CD4-positive, CD25-positive, alpha-beta regulatory T cell (primary cell): ENCODE measurements at regions not wholly inside any gene's neighbourhood (a gene's known extent, or its start where the extent isn't known, plus 50 kb on each side); places are given as distances from the start of the nearest gene placed in this dataset.

Experiments
- ATAC-seq, 2 donors: fragments of 150-1000 bp; cut with Tn5 transposase; one replicate each; pipeline ENCODE4 v1.10.0; 2021; ENCODE audit warnings: low read depth in 2 of 2, moderate number of reproducible peaks in 2 of 2, moderate library complexity in 1 of 2
- DNase-seq, 3 donors: peaks; one replicate each; pipeline versions ENCODE4 v3.0.0 to v3.0.0-alpha.2; 2012 to 2022; ENCODE audit warnings: mixed read lengths in 1 of 3
- H3K27ac ChIP-seq: one replicate; pipeline ENCODE4 v1.7.0; 2013; ENCODE audit warnings: mild to moderate bottlenecking, low read length; ENCODE audit not compliant: insufficient read depth, poor library complexity, severe bottlenecking
- H3K27me3 ChIP-seq: one replicate; pipeline ENCODE4 v1.7.0; 2013; ENCODE audit warnings: low read length; ENCODE audit not compliant: control insufficient read depth, insufficient read depth
- H3K36me3 ChIP-seq: one replicate; pipeline ENCODE4 v1.7.0; 2013; ENCODE audit warnings: mild to moderate bottlenecking, low read length, moderate library complexity; ENCODE audit not compliant: control insufficient read depth, insufficient read depth
- H3K4me1 ChIP-seq: 2 replicates; pipeline ENCODE4 v1.7.0; 2013; ENCODE audit warnings: mild to moderate bottlenecking, low read length; ENCODE audit not compliant: insufficient read depth, control insufficient read depth, poor library complexity, severe bottlenecking
- H3K4me3 ChIP-seq: one replicate; pipeline ENCODE4 v1.7.0; 2013; ENCODE audit warnings: low read depth, mild to moderate bottlenecking, low read length, moderate library complexity
- H3K9me3 ChIP-seq, 2 experiments: 1 replicate in 1 of 2; 2 replicates in 1 of 2; pipeline ENCODE4 v1.7.0; 2013; ENCODE audit warnings: low read length in 2 of 2, mild to moderate bottlenecking in 1 of 2, moderate library complexity in 1 of 2; ENCODE audit not compliant: control insufficient read depth in 2 of 2
- H3K27ac Mint-ChIP-seq, 3 donors: one replicate each; pipeline ENCODE4 v1.8.0; 2020 to 2022; ENCODE audit warnings: mild to moderate bottlenecking in 3 of 3, mixed read lengths in 3 of 3, moderate library complexity in 2 of 3
- H3K27me3 Mint-ChIP-seq: one replicate; pipeline ENCODE4 v1.8.0; 2022; ENCODE audit warnings: mild to moderate bottlenecking, mixed read lengths
- H3K36me3 Mint-ChIP-seq: one replicate; pipeline ENCODE4 v1.8.0; 2020; ENCODE audit warnings: mixed read lengths
- H3K4me1 Mint-ChIP-seq, 4 donors: one replicate each; pipeline ENCODE4 v1.8.0; 2020 to 2022; ENCODE audit warnings: mixed read lengths in 4 of 4, mild to moderate bottlenecking in 1 of 4
- H3K4me3 Mint-ChIP-seq, 4 donors: one replicate each; pipeline ENCODE4 v1.8.0; 2020 to 2022; ENCODE audit warnings: mild to moderate bottlenecking in 4 of 4, mixed read lengths in 4 of 4, moderate library complexity in 3 of 4
- H3K9me3 Mint-ChIP-seq, 7 donors: one replicate each; pipeline ENCODE4 v1.8.0; 2020 to 2022; ENCODE audit warnings: mixed read lengths in 7 of 7, mild to moderate bottlenecking in 3 of 7, moderate library complexity in 2 of 7

DNA sequence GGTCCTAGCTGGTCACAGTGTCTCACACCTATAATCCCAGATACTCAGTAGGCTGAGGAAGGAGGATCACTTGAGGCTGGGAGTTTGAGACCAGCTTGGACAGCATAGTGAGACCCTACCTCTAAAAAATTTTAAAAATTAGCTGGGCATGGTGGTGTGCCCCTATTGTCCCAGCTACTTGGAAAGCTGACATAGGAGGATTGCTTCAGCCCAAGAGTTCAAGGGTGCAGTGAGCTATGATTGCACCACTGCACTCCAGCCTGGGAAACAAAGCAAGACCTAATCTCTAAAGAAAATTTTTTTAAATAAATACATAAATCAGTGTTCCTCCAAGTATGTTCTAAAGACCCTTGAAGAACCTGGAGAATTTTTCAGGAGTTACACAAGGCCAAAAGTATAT, 50.6 kb upstream of the GNAO1 start:
- no peak for DNase-seq
- Mint-ChIP-seq H3K27ac (no peak overlapping the region), H3K9me3 (peaks cover 0 to 7% (median 0%) of the 10 kb centered on the region in 7 donors), H3K27me3 (peaks cover 10% of the 10 kb centered on the region), H3K4me3 (no peak overlapping the region), H3K36me3 (no peaks in the 10 kb centered on the region), H3K4me1 (no peaks in the 10 kb centered on the region)
- no peaks in the 10 kb centered on the region for H3K4me1 ChIP-seq
- no peak overlapping the region for H3K27ac ChIP-seq
- no peaks in the 10 kb centered on the region for H3K9me3 ChIP-seq
- no peak overlapping the region for H3K4me3 ChIP-seq
- H3K36me3 ChIP-seq = no peaks in the 10 kb centered on the region
- peaks cover 6% of the 10 kb centered on the region for H3K27me3 ChIP-seq
- ATAC-seq = no peak

DNA sequence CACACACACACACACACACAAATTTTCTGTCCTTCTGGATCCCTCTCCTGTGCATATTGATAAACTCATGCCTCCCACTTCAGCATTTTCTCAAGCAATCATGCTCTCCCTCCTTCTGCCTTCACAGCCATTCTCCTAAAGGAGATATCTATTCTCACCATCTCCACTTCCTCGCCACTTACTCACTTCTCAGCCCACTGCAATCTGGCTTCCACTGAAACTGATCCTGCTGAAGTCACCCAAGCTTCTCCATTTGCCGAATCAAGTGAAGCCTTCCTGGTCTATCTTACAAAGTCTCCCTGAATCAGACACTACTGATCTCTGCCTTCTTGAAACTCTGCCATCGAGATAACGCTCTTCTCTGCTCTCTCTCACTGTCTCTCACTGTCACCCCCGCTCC, 54.0 kb upstream of the GNAO1 start:
- Histone ChIP-seq H3K9me3 (no peaks in the 10 kb centered on the region), H3K4me1 (no peaks in the 10 kb centered on the region), H3K27ac (no peak overlapping the region), H3K4me3 (no peak overlapping the region), H3K36me3 (no peaks in the 10 kb centered on the region), H3K27me3 (peaks cover 2% of the 10 kb centered on the region)
- no peak for ATAC-seq
- Mint-ChIP-seq H3K27ac (no peak overlapping the region), H3K36me3 (no peaks in the 10 kb centered on the region), H3K27me3 (peaks cover 10% of the 10 kb centered on the region), H3K9me3 (peaks cover 0 to 7% (median 0%) of the 10 kb centered on the region in 7 donors), H3K4me3 (no peak overlapping the region), H3K4me1 (no peaks in the 10 kb centered on the region)
- no peak for DNase-seq

- Histone ChIP-seq H3K36me3 (no peaks in the 10 kb centered on the region), H3K4me3 (no peak overlapping the region), H3K27me3 (peaks cover 2% of the 10 kb centered on the region), H3K4me1 (no peaks in the 10 kb centered on the region), H3K9me3 (no peaks in the 10 kb centered on the region), H3K27ac (no peak overlapping the region)
- Mint-ChIP-seq H3K27me3 (peaks cover 17% of the 10 kb centered on the region), H3K4me3 (no peak overlapping the region), H3K27ac (no peak overlapping the region), H3K9me3 (peaks cover 0 to 7% (median 0%) of the 10 kb centered on the region in 7 donors), H3K4me1 (no peaks in the 10 kb centered on the region), H3K36me3 (no peaks in the 10 kb centered on the region)
- no peak for DNase-seq
- ATAC-seq = no peak
These were observed 55.0 kb upstream of the GNAO1 start for GRCh38 chr16:56136256-56136655.

DNA sequence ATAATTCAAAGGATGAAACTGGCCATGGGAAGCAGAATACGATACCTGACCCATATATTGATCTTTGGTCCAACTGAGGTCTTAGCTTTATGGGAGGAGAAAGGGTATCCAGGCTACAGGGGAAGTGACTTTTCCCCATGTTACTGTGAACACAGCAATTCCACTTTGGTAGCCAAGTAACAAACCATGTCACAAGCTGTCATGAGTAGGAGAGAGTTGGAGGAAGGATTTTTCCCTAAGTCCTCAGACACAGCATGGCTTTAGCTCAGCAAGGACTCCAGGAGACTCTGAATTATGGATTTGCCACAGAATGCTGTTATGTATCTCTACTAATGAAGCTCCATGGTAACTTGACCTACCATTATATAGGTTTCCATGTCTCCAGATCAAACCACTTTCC, 56.5 kb upstream of the GNAO1 start:
- Histone ChIP-seq H3K9me3 (no peaks in the 10 kb centered on the region), H3K27me3 (peaks cover 5% of the 10 kb centered on the region), H3K4me3 (no peak overlapping the region), H3K36me3 (no peaks in the 10 kb centered on the region), H3K27ac (no peak overlapping the region), H3K4me1 (no peaks in the 10 kb centered on the region)
- ATAC-seq (no peak), DNase-seq (no peak)
- Mint-ChIP-seq H3K27me3 (peaks cover 28% of the 10 kb centered on the region), H3K4me1 (no peaks in the 10 kb centered on the region), H3K27ac (no peak overlapping the region), H3K36me3 (no peaks in the 10 kb centered on the region), H3K4me3 (no peak overlapping the region), H3K9me3 (peaks cover 0 to 8% (median 0%) of the 10 kb centered on the region in 7 donors)

DNA sequence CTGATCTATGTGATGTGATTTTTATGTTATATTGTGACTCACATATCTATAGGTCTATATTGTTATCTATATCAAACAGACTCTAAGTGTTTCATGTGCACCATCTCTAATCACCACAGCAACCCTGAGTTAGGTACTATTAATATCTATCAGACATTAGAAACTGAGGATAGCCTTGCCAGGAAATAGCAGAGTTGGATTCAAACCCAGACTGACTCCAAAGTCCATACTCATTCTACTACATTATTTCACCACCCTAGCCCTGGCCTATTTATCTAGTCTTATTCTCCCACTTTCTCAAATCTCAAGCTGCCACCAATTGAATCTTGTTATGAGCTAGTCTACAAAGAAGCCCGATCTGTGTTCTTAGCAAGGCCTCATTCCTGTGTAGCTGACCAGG, 65.4 kb upstream of the GNAO1 start:
- Mint-ChIP-seq H3K27ac (no peak overlapping the region), H3K4me3 (no peak overlapping the region), H3K4me1 (no peaks in the 10 kb centered on the region), H3K27me3 (peaks cover 25% of the 10 kb centered on the region), H3K9me3 (peaks cover 0 to under 1% (median 0%) of the 10 kb centered on the region in 7 donors), H3K36me3 (no peaks in the 10 kb centered on the region)
- Histone ChIP-seq H3K27me3 (peaks cover 7% of the 10 kb centered on the region), H3K36me3 (no peaks in the 10 kb centered on the region), H3K9me3 (no peaks in the 10 kb centered on the region), H3K27ac (no peak overlapping the region), H3K4me3 (no peak overlapping the region), H3K4me1 (no peaks in the 10 kb centered on the region)
- no peak for ATAC-seq
- no peak for DNase-seq

DNA sequence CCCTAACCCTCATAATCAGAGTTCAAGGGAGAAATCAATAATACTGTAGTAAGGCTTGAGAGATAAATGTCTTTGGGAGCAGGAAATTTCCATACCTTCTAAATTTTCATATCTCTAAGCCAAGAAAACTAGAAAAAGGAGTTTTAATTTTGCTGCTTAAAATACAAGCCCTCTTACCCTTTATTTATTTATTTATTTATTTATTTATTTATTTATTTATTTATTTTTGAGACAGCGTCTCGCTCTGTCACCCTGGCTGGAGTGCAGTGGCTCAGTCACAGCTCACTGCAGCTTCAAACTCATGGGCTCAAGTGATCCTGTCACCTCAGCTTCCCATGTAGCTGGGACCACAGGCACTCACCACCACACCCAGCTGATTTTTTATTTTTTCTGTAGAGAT, 69.0 kb upstream of the GNAO1 start:
- ATAC-seq (no peak), DNase-seq (no peak)
- H3K27ac ChIP-seq = no peak overlapping the region
- peaks cover 0 to 6% (median 0%) of the 10 kb centered on the region in 7 donors for H3K9me3 Mint-ChIP-seq
- no peak overlapping the region for H3K4me3 ChIP-seq
- H3K9me3 ChIP-seq = no peaks in the 10 kb centered on the region
- H3K36me3 Mint-ChIP-seq = no peaks in the 10 kb centered on the region
- H3K4me1 ChIP-seq = no peaks in the 10 kb centered on the region
- no peak overlapping the region for H3K27ac Mint-ChIP-seq
- no peaks in the 10 kb centered on the region for H3K27me3 ChIP-seq
- no peak overlapping the region for H3K4me3 Mint-ChIP-seq
- peaks cover 11% of the 10 kb centered on the region for H3K27me3 Mint-ChIP-seq
- no peaks in the 10 kb centered on the region for H3K4me1 Mint-ChIP-seq
- H3K36me3 ChIP-seq = no peaks in the 10 kb centered on the region

- no peaks in the 10 kb centered on the region for H3K36me3 Mint-ChIP-seq
- no peak overlapping the region for H3K27ac Mint-ChIP-seq
- no peak overlapping the region for H3K4me3 ChIP-seq
- no peak overlapping the region for H3K4me3 Mint-ChIP-seq
- peaks cover 0 to 6% (median 0%) of the 10 kb centered on the region in 7 donors for H3K9me3 Mint-ChIP-seq
- H3K27me3 Mint-ChIP-seq = peaks cover 7% of the 10 kb centered on the region
- H3K27me3 ChIP-seq = no peaks in the 10 kb centered on the region
- no peaks in the 10 kb centered on the region for H3K4me1 ChIP-seq
- no peaks in the 10 kb centered on the region for H3K9me3 ChIP-seq
- DNase-seq (no peak), ATAC-seq (no peak)
- no peaks in the 10 kb centered on the region for H3K4me1 Mint-ChIP-seq
- no peaks in the 10 kb centered on the region for H3K36me3 ChIP-seq
- no peak overlapping the region for H3K27ac ChIP-seq
These were observed 70.2 kb upstream of the GNAO1 start for GRCh38 chr16:56121156-56121500.

DNA sequence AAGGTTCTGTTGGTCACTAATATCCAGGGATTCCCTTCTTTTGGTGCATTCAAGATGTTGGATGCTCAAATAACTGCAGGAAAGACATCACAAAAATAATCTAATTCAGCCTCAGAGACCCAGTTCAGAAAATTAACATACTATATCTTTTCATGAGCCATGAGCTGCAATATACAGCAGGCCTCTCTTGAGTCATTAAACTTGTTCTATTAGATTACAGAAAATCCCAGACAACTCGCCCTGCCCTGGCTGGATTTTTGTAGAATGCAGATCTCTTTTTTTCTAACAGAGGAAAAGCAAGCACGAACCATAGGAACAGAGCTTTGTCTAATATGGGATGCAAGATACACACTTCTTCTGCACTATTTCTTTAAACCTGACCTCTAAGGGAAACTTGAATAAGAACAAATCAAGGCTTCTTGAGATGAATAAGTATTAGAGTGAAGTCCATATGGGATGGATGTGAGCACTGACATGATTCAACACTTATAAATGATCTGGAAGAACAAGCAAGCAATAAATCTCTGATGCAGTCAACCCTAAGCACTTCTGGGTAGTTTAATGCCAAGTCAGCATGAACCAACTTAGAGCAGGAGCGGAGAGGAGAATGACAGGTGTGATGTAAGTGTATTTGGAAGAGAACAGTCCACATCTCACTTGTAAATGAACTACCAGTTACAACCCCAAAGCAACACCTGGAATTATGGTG, 70.7 kb upstream of the GNAO1 start:
- no peaks in the 10 kb centered on the region for H3K36me3 Mint-ChIP-seq
- no peak overlapping the region for H3K27ac ChIP-seq
- H3K36me3 ChIP-seq = no peaks in the 10 kb centered on the region
- H3K4me3 ChIP-seq = no peak overlapping the region
- no peaks in the 10 kb centered on the region for H3K4me1 ChIP-seq
- no peak overlapping the region for H3K27ac Mint-ChIP-seq
- peaks cover 12% of the 10 kb centered on the region for H3K27me3 Mint-ChIP-seq
- peaks cover 0 to 6% (median 0%) of the 10 kb centered on the region in 7 donors for H3K9me3 Mint-ChIP-seq
- DNase-seq = no peak
- H3K4me1 Mint-ChIP-seq = no peaks in the 10 kb centered on the region
- no peaks in the 10 kb centered on the region for H3K27me3 ChIP-seq
- H3K4me3 Mint-ChIP-seq = no peak overlapping the region
- no peaks in the 10 kb centered on the region for H3K9me3 ChIP-seq
- no peak for ATAC-seq
